ENCODE measurements at regions not wholly inside any gene's neighbourhood (a gene's known extent, or its start where the extent isn't known, plus 50 kb on each side); places are given as distances from the start of the nearest gene placed in this dataset.
"Not testable (repeated sequence)": the region's sequence is repeated elsewhere in the genome, so short reads cannot be mapped to it uniquely, and the experiment has no call there.

DNA sequence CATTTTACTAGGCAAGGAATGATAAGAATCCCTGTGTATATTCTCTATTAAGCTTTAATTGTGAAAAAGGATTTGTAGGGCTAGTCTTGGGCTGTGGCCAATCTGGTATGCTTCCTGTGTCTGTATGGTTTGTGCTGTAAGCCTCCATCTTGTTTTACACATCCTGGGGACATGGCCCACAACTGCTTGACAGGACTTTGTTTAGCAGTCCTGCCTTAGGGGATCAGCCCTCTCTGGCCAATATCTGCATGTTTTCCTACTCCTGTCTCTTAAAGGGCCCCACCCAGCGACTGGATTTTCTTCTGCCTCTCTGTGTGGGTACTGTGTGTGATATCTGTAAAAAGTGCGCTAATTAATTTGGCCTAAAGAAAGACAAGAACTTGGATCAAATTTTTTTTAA, 813.2 kb downstream of the PLA2G4A start:
- no peak for DNase-seq

DNA sequence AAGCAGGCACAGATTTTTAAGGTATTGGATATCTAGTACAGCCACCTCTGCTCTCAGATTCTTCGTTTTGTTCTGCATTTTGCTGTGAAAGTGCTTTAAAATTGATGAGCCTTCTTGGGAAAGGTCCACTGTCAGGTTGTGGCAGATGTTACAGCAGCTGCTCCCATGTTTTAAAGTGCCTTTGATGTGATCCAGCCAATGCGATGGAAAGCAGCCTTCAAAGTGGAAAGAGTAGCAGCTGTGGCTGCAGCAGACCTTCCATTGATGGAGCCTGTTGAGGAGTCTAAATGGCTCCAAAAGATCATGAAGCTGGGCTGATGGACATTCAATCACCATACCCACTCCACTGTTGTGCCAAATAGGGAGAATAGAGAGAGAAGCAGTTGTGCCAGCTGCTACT, 816.9 kb downstream of the PLA2G4A start:
- DNase-seq = no peak

DNA sequence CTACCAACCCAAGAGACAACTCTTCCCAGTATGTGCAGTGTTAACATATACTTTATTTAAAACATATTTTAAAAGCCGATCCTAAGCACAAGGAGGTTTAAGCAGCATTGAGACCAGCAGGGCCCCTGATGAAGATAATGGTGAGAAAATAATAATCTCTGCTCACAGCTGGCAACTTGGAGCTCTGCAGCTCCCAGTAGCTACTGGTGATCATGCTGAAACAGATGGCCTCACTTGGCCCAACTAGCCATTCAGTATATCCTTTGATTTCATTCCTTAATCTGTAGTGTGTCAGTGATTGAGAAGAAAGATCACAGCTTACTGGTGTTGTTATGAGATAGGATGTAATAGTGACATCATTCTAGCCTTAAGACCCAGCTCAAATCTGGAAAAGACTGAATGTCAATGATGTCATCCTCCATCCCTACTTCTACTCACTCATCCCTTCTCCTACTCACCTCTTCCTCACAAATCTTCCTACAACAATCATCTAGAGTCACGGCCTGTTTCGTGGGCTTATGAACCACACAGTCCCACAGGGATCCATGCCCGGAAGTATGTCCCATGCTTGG, 817.9 kb downstream of the PLA2G4A start:
- DNase-seq = no peak

DNA sequence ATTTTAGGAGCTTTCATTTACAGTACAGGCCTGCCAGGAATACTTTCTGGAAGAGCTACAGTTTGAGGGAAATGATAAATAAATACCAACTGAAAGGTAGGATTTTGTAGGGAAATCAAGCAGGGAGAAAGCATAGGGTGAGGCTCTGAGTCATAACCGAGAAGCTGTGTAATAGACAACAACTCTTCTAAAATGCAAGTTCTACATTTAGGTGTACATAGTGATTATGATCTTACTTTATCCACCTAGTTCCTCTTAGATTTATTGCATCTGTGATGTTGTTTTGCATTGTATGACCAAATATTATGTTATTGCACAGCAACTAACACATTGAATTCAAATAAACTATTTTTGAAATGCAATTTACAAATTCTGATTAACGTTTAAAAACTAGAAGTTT, 819.3 kb downstream of the PLA2G4A start:
- no peak for DNase-seq

DNA sequence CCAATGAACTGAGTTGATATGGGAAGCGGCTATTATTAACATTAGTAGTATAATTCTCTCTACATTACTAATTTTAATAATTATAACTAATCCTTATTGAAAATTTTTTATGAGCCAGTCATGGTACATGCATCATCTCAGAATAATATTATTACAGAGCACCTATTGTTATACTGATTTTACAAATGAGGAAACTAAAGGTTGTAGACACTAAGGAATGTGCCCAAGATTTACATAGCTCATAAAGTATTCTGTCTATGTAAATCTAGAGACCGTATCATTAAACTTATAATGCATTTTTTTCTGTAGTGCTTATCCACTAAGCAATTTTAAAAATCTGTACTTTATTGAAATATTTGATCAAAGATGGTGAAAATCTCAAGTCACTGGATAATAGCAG, 825.9 kb downstream of the PLA2G4A start:
- no peak for DNase-seq

DNA sequence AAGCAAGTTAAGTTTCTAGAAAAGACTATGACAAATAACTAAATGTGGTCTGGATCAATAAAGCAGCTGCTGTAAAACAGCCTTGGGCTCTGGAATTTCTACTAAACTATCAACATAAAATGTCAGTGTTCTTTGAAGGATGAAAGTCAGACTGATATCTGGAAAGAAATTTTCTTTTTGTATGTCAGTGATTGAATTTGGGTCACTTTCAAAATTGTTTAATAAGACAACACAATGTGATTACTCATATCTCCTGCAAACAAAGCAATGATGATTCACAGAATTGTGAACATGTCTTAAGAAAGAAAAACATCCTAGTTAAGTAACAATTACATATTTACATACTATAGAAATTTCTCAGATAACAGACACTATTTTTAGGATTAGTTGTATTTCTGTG, 826.4 kb downstream of the PLA2G4A start:
- DNase-seq = no peak

DNA sequence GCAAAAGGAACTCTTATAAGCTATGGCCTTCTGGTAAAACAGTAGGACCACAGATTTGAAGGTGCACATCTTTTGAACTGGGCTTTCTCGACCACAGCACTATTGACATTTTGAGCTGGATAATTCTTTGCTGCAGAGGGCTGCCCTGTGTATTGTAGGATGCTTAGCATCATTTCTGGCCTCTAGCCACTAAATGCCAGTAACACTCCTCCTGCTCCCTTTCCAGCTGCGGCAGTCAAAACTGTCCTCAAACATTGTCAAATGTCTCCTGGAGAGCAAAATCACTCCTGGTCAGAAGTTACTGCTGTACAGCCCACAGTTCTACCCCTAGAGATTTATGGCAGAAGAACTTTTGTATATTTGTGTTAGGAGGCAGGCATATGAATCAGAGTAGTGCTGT, 836.7 kb downstream of the PLA2G4A start:
- no peak for DNase-seq

DNA sequence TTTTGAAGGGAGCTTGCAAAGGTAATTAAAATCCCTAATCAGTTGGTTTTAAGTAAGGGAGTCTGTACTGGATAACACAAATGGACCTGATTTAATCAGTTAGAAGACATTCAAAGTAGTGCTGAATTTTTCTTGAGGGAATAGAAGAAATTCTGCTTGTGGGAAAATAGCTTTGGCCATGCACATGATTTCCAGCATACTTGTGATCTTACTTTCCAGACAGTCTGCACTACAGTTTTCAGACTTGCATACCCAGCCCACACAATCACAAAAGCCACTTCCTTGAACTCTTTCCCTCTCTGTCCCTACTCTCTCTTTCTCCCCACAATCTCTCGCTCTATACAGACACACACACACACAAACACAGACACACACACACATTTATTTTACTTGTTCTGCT, 852.1 kb downstream of the PLA2G4A start:
- no peak for DNase-seq

DNA sequence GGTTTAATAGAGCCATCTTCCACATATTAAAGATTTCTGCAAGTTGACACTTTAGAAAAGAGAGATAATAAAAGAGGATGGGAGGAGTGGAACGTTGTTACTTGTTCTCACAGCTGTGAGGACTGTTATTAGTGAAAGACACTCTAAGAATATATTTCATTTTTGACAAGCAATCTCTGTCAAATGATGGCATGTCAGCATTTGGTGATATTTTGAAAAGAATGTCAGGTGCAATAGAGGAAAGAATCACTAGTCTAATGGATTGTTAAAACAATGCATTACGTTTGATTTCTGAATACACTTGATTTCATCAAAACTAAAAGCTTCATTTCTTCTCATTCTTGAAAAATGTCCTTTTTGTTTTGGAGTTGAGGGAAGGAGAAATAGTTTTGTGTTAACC, 853.4 kb downstream of the PLA2G4A start:
- DNase-seq = no peak

DNA sequence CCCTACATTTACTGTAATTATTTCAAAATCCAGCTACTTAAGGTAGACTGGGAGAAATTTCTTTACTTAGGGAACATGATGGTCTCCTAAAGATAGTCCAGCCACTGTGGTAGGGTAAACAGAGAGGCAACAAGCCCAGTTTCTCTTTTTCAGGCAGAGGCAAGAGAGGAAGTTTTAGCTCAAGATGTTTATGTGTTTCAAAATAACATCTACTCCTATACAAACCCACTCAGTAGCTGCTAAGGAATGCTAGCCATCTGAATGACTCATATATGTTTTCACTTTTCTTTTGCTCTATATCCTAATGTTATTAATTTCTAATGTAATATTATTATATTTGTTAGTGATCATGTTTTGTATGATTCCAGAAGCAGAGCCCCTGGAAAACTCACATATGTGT, 856.6 kb downstream of the PLA2G4A start:
- DNase-seq = no peak

DNA sequence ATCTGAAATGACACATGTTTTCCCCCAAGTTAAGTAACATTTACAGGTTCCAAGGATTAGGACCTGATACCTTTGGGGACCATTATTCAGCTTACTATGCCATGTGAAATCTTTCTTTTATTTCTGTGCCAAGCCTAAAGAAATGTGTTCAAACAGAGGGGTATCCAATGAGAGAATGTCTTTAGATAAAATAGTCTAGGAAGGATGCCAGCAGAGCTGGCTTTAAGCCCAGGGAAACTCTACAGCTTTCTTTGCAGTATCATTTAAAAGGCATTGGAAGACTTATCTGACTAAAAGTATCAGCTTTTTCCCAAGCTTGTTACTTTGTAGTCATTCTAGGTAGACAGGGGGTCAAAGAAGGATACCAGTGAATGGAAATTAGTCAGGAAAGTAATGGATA, 860.4 kb downstream of the PLA2G4A start:
- DNase-seq = no peak

DNA sequence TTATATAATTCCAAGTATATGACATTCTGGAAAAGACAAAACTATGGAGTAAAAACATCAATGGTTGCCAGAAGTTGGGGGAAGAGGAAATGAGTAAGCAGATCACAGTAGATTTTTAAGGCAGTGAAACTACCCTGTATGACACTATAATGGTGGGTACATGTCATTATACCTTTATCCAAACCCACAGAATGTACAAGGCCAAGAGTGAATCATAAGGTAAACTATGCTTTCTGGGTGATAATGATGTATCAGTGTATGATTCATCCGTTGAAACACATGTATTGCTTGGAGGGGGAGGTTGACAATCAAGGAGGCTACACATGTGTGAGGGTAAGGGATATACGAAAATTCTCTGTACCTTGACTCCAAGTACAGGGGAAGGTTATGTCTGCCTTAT, 862.7 kb downstream of the PLA2G4A start:
- DNase-seq = no peak

DNA sequence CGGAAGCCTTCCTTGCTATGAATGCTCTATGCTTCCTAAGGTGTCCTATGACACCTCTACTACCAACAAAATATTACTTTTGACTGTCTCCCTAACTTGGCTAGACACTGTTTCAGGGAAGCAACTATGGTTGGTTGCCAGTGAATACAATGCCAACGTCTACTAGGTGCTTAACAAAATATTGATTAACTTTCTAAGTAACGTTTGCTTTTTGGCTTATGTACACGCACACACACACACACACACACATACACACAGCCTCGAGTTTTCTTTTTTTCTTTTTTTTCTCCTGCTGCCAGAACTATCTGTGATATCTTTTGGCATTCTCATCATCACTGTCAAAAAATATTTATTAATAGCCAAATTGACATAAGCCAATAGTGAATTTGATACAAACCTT, 864.0 kb downstream of the PLA2G4A start:
- no peak for DNase-seq

DNA sequence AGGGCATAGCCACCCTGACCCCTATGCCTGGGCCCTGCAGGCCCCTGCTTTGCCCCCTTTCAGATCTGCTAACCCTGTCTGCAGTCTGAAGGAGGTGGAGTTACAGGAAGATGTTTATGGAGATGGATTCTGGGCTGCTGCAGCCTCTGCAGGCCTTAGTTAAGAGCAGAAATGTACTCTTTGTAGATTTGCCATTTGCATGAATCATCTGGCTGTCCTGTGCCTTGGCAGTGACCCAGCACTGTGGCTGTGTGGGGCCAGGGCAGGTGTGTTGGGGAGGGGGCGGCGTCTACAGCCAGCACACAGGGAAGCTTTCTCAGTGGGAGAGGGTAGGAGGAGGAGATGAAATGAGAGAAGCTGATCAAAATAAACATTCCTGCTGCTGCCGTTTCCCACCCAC, 867.3 kb downstream of the PLA2G4A start:
- no peak for DNase-seq

DNA sequence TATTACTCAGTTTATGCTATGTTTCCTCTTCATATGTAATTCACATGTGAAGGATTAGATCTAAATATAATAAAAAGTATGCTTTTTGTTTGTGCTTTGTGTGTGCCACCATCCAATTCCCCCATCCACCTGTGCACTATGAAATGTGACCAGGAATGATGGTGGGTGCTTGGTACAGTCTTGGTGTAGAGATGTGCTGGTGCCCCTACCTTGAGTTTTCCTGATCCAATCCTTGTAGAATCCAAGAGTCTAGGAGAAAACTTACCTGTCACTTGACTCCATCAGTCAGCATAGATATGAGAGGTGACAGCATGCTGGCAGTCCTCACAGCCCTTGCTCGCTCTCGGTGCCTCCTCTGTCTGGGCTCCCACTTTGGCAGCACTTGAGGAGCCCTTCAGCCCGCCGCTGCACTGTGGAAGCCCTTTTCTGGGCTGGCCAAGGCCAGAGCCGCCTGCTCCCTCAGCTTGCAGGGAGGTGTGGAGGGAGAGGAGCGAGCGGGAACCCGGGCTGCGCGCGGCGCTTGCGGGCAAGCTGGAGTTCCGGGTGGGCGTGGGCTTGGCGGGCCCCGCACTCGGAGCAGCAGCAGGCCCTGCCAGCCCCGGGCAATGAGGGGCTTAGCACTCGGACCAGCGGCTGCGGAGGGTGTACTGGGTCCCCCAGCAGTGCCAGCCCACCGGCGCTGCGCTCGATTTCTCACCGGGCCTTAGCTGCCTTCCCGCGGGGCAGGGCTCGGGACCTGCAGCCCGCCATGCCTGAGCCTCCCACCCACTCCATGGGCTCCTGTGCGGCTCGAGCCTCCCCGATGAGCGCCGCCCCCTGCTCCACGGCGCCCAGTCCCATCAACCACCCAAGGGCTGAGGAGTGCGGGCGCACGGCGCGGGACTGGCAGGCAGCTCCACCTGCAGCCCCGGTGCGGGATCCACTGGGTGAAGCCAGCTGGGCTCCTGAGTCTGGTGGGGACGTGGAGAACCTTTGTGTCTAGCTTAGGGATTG, 874.7 kb downstream of the PLA2G4A start:
- DNase-seq = not testable (repeated sequence)

DNA sequence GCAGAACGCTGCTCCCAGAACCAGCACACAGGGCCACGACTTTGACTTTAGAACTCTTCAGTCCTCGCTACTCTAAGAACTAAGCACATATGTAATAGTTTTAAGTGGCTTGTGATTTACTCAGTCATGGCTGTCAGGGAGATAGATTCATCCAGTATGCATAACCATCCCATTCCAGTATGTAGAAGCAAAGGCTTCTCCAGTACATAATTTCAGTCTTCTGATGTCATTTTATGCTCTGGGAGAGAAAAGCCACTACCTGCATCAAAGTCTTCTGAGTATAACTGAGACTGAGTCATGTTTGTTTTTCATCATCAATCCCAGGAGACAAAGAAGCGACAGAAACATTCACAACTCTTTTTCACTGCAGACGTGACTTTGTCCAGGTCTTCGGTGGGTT, 885.7 kb downstream of the PLA2G4A start:
- no peak for DNase-seq

DNA sequence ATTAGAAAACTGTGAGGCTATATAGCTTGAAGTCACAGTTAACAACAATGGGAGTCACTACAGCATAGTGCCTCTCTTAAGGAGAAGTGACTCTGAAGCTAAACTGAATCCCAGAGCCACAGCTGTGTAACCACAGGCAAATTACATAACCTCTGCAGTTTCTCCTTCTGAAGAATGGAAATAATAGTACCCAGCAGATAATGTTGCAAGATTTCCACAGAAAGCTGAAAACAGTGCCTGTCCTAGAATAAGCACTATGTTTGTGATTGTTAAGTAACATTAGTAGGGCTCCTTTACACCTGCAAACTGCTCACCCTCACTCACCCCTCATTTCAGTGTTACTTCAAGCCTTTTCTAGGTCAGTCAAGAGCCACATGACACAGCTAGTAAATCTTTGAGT, 886.7 kb downstream of the PLA2G4A start:
- DNase-seq = no peak

DNA sequence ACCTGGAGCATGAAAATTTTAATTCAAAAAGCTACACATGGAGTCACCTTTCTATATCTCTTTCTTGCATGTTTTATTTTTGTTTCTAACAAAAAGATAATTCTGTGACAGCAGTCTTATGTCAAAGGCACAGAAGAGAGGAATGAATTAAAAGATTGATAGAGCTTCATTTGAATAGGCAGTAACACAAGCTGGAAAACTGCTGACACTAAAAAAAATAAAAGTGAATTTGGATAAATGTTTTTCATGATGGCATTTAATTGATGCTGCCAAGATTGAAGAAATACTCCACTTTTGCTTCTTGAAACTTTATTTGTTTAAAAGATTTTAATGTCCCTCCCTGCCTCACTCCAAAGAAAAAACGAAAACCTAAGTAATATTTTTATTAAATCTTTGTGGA, 887.4 kb downstream of the PLA2G4A start:
- no peak for DNase-seq

DNA sequence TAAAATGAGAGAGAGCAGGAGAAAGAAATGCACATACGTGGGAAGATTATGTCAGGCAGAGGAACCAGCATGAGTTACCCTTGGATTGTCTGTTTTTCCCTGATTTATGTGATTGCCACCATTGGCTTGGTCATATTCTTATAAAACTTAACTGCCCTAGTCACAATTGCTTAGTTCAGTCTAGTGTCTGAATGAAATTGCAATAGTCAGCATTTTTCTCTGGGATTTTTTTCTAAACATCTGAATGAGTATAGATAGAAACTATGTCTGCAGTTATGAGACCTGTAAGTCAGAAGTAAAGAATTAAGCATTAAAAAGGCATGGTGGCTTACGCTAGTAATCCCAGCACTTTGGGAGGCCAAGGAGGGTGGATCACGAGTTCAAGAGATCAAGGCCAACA, 889.8 kb downstream of the PLA2G4A start:
- no peak for DNase-seq

DNA sequence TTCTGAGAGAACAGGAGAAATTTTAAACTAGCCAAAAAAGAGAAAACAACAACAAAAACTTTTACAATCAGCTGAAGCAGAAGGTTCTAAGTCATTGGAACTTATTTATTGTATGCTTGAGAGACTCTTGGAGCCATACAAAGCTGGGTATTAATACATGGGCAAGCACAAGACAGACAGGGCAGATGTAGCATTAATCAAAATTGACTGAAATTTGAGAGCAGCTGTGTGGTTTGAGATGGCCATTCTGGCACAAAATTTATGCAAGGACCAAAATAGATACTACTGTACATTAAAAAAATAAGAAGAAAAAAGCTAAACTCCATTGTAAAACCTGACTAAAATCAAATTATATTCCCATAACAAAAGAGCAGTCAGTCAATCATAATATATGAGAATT, 892.5 kb downstream of the PLA2G4A start:
- no peak for DNase-seq

DNA sequence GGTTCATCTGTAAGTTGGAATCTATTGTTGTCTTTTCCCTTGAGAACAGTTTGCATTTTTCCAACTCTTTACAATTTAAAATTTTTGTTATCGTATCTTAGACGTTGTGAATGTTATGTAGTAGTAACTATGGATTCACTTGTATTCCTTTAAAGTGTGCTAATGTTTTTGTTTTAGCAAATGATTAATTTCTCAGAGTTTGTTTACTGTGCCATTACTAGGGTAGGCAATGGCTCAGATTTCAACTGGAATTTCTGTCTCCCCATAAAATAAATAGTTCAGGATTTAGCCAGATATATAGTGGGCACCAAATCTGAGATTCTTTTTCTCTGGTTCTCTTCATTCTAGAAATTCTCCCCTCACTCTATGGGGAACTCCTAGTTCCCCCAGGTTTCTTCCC, 896.5 kb downstream of the PLA2G4A start:
- DNase-seq = no peak

DNA sequence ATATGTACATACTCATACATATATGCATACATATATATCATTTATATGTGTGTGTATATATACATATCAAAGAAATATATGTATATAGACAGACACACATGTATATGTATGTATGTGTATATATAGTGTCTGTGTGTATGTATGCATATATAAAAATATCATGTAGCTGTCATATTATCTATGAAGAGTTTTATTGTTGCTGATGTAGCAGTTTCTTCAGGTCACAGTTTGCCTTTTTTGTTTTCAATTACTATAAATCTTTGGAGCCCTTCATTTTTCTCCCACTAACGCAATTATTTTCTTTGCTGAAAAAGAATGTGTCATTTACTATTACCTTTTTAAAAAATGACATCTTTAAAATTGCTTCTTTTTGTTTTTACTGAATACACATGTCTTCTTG, 904.5 kb downstream of the PLA2G4A start:
- no peak for DNase-seq

DNA sequence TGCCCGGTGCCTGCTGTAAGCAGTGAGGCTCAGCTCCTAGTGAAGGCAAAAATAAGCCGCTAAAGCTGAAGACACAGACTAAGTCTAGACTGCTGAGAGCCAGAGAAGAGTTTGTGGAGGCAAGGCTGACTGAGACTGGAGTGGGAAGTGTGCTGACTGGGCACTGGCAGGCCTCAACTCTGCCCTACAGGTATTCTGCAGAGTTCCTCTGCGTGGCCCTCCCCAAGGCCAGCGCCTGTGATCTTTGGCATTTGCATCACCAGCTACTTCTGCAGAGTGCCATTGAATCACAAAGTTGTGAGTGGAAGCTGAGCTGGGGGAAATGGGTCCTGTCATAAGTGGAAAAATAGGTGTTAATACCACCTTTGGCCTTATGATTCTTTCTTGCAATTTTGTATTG, 905.7 kb downstream of the PLA2G4A start:
- DNase-seq = no peak

DNA sequence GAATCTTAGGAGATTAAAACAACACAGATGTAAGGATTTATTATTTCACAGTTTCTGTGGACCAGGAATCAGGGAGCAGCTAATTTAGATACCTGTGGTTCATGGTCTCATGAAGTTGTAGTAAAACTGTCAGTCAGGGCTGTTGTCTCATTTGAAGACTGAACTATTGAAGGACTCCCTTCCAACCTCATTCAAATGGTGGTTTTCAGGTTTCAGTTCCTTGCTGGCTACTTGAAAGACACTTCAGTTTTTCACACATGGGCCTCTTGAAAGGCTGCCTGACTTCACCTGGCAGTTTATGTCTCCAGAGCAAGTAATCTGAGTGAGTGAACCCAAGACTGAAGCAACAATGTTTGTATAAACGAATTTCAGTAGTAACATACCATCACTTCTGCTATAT, 915.9 kb downstream of the PLA2G4A start:
- no peak for DNase-seq

DNA sequence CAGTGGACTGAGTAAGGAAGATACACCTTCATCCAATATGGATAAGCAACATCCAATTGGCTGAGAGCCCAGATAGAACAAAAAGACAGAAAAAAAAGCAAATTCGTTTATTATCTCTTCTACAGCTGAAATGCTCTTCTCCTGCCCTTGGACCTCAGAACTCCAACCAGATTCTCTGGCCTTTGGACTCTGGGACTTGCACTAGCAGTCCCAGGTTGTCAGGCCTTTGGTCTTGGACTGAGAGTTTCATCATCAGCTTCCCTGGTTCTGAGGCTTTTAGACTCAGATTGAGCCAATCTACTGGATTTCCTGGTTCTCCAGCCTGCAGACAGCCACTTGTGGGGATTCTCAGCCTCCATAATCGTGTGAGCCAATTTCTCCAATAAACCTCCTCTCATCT, 926.8 kb downstream of the PLA2G4A start:
- no peak for DNase-seq
